Psoas muscle (tissue), 7 donors: ENCODE measurements at regions not wholly inside any gene's neighbourhood (a gene's known extent, or its start where the extent isn't known, plus 50 kb on each side); places are given as distances from the start of the nearest gene placed in this dataset.

ENCODE experiments used
- ATAC-seq, 4 donors: fragments of 200-7000 bp; cut with Tn5 transposase; one replicate each; pipeline ENCODE4 v1.9.1; 2020; ENCODE audit warnings: moderate library complexity in 3 of 4, mild to moderate bottlenecking in 2 of 4
- DNase-seq, 2 donors: peaks; one replicate each; pipeline ENCODE4 v3.0.0-alpha.2; 2020
- H3K27ac ChIP-seq: fragments of 200-600 bp; one replicate; pipeline ENCODE4 v1.8.0; 2022
- H3K27me3 ChIP-seq, 3 donors: fragments of 200-600 bp in 1 of 3; one replicate each; pipeline versions ENCODE4 v1.6.1 to v1.8.0; 2013 to 2022; ENCODE audit warnings: low read length in 2 of 3, mild to moderate bottlenecking in 2 of 3, moderate library complexity in 1 of 3; ENCODE audit not compliant: insufficient read depth in 3 of 3
- H3K36me3 ChIP-seq, 2 donors: fragments of 200-600 bp in 1 of 2; one replicate each; pipeline versions ENCODE4 v1.6.1 to v1.8.0; 2013 to 2022; ENCODE audit warnings: low read depth in 1 of 2, mild to moderate bottlenecking in 1 of 2, moderate library complexity in 1 of 2; ENCODE audit not compliant: insufficient read depth in 1 of 2
- H3K4me1 ChIP-seq: fragments of 200-600 bp; one replicate; pipeline ENCODE4 v1.8.0; 2022
- H3K4me3 ChIP-seq: fragments of 200-600 bp; one replicate; pipeline ENCODE4 v1.8.0; 2022; ENCODE audit warnings: mild to moderate bottlenecking
- H3K9me3 ChIP-seq: fragments of 200-600 bp; one replicate; pipeline ENCODE4 v1.8.0; 2022
- CTCF ChIP-seq: fragments of 200-600 bp; IDR thresholded peaks from one replicate; pipeline ENCODE4 v1.8.0; 2022; ENCODE audit warnings: antibody characterized with exemption
- WGBS, 3 donors: extraction: QIAGEN DNeasy Blood & Tissue Kit; methylation state at CpG; one replicate each; pipeline versions ENCODE4 v1.1.6 to v1.1.7; 2013; 5-methylcytosine and 5-hydroxymethylcytosine counted together
- intact Hi-C, 2 donors: fragments of 100-400 bp; cut with DNase I; formaldehyde crosslinking; loops; one replicate each; pipeline versions ENCODE4 v1.11.0 to v1.14.2; 2022
- donor health status: healthy with polysubstance abuse.
- donor health status: DM: no; HTN: no; CAD: no; lungs with moderate emphysema.
- donor health status: Bipolar disorder and iron deficiency.
- donor health status: healthy.
- donor health status: DM: yes; HTN: yes; CAD: no.
- donor health status: DM: no; HTN: no; CAD: no.
- donor health status: DM: yes; HTN: yes; CAD: no.

DNA sequence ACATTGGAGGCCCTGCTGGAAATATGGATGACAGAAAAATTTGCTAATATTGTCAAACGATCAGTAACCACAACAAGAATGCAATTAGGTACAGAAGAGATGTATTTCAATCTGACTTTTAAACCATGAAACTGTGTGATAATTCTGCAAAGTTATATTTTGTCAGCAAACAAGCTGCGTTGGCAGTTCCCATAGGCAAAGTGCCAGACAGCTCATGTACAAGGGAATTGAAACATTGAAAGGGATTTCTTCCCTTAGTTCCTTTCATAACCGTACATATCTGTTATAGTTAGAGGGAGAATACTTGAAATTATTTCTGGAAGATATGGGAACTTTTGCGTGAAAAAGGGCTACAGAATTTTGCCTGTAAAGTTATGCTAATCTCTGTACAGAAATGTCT lies 419.4 kb upstream of the PTGER4 start:
- no peak for ATAC-seq
- no peak overlapping the region for H3K4me3 ChIP-seq
- H3K27me3 ChIP-seq = no peaks in the 10 kb centered on the region
- H3K27ac ChIP-seq = no peak overlapping the region
- WGBS, 3 donors = 17 to 26% (median 17%) methylated on average over 4 of the region's 4 CpGs
- no peak for TF ChIP-seq CTCF
- H3K36me3 ChIP-seq = no peaks in the 10 kb centered on the region
- no peaks in the 10 kb centered on the region for H3K9me3 ChIP-seq
- peak in 1 of 2 donors; percentile 40 for DNase-seq
- intact Hi-C loops = no loop called here
- no peaks in the 10 kb centered on the region for H3K4me1 ChIP-seq

GRCh38 chr5:40258222-40258621 lies 421.5 kb upstream of the PTGER4 start:
- DNase-seq (no peak), ATAC-seq (no peak)
- no peaks in the 10 kb centered on the region for H3K27me3 ChIP-seq
- TF ChIP-seq CTCF = no peak
- WGBS, 3 donors = 82 to 90% (median 88%) methylated on average over 1 of the region's 1 CpG
- no peak overlapping the region for H3K4me3 ChIP-seq
- intact Hi-C loops = no loop called here
- H3K36me3 ChIP-seq = no peaks in the 10 kb centered on the region
- no peaks in the 10 kb centered on the region for H3K9me3 ChIP-seq
- no peak overlapping the region for H3K27ac ChIP-seq
- no peaks in the 10 kb centered on the region for H3K4me1 ChIP-seq

DNA sequence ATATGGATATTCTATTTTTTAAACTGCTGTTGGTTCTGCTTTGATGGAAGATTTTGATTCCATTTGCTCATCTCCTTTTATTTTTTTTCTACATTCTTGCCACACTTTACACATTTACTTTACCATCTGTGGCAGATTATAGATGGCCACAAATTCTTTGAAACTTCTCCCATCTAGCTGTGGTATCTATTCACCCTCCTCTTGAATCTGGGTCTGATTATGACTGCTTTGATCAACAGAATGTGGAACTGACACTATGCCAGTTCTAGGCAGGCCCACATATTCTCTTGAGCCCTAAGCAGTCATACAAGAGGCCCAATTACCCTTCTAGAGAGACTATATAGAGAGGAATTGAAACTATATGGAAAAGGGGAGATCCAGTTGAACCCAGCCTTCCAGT lies 439.0 kb upstream of the PTGER4 start:
- no peaks in the 10 kb centered on the region for H3K36me3 ChIP-seq
- H3K4me3 ChIP-seq = no peak overlapping the region
- H3K27me3 ChIP-seq = no peaks in the 10 kb centered on the region
- intact Hi-C loops = no loop called here
- no peak for ATAC-seq
- DNase-seq = no peak
- peaks cover 3% of the 10 kb centered on the region for H3K9me3 ChIP-seq
- TF ChIP-seq CTCF = no peak
- no peak overlapping the region for H3K27ac ChIP-seq
- H3K4me1 ChIP-seq = no peaks in the 10 kb centered on the region

- ATAC-seq (no peak), DNase-seq (no peak)
- no peaks in the 10 kb centered on the region for H3K27me3 ChIP-seq
- 56 to 73% (median 68%) methylated on average over 1 of the region's 1 CpG for WGBS, 3 donors
- no peaks in the 10 kb centered on the region for H3K4me1 ChIP-seq
- H3K9me3 ChIP-seq = peaks cover 3% of the 10 kb centered on the region
- H3K36me3 ChIP-seq = no peaks in the 10 kb centered on the region
- no peak for TF ChIP-seq CTCF
- H3K27ac ChIP-seq = no peak overlapping the region
- intact Hi-C loops = no loop called here
- no peak overlapping the region for H3K4me3 ChIP-seq
Observed at GRCh38 chr5:40240111-40240510, 439.6 kb upstream of the PTGER4 start.

DNA sequence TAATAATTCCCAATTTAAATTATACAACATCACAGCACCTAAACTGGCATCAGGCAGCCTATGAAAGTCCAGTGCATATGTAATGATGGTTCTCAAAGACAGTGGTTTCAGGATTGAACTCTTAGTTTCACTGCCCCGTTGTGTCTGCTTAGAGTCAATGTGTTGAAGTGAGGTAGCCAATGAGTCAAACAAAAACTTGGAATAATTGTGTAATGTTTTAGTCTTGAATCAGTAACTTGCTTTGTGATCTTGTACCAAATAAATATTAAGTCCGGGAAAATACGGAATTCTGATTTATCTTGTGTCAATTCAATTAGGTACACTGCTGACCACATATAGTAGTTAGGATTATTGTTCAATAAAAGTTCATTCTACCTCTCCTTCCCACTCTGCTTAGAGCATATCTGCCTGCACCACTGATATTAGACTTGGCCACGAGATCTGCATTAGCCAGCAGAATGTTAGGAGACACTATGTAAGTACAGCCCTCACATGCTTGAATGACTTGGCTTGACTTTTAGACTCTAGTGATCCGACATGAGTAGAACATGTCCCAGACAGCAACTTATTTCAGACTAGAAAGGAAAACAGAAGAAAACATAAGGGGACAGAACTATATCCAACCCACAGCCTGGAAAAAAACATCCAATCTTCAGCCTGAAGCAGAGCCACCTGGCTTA lies 441.5 kb upstream of the PTGER4 start:
- TF ChIP-seq CTCF = no peak
- 64 to 72% (median 65%) methylated on average over 5 of the region's 5 CpGs for WGBS, 3 donors
- no peak overlapping the region for H3K4me3 ChIP-seq
- no peak for ATAC-seq
- no peaks in the 10 kb centered on the region for H3K4me1 ChIP-seq
- no peaks in the 10 kb centered on the region for H3K36me3 ChIP-seq
- H3K27me3 ChIP-seq = no peaks in the 10 kb centered on the region
- no peak for DNase-seq
- no peak overlapping the region for H3K27ac ChIP-seq
- intact Hi-C loops = no loop called here
- H3K9me3 ChIP-seq = peaks cover 3% of the 10 kb centered on the region
